SK-N-SH treated with all-trans-retinoic acid at 6 μM for 48 hours (cell line): ENCODE measurements at regions not wholly inside any gene's neighbourhood (a gene's known extent, or its start where the extent isn't known, plus 50 kb on each side); places are given as distances from the start of the nearest gene placed in this dataset.

Source experiments
- ARNTL ChIP-seq: fragments of 450-650 bp; formaldehyde crosslinking; IDR thresholded peaks from 2 replicates; pipeline ENCODE4 v1.5.0; 2020; ENCODE audit warnings: low read depth, mild to moderate bottlenecking, moderate library complexity, borderline replicate concordance
- CSDC2 ChIP-seq: fragments of 250-450 bp; sonication (Bioruptor Pico); IDR thresholded peaks from 2 replicates; pipeline ENCODE4 v1.5.0; 2020; ENCODE audit warnings: mild to moderate bottlenecking, moderate library complexity
- ISL1 ChIP-seq: fragments of 250-450 bp; sonication (Bioruptor Pico); IDR thresholded peaks from 2 replicates; pipeline ENCODE4 v2.1.2; 2022; ENCODE audit warnings: mild to moderate bottlenecking, moderate library complexity
- OSR1 ChIP-seq: fragments of 250-450 bp; sonication (Bioruptor Pico); IDR thresholded peaks from 2 replicates; pipeline ENCODE4 v1.8.0; 2022; ENCODE audit warnings: moderate library complexity, mild to moderate bottlenecking, inconsistent platforms
- PPARA ChIP-seq: fragments of 250-450 bp; sonication (Bioruptor Pico); IDR thresholded peaks from 2 replicates; pipeline ENCODE4 v1.5.0; 2020; ENCODE audit warnings: mild to moderate bottlenecking, borderline replicate concordance
- RARB ChIP-seq: fragments of 250-450 bp; sonication (Bioruptor Pico); IDR thresholded peaks from 2 replicates; pipeline ENCODE4 v1.8.0; 2021; ENCODE audit warnings: mild to moderate bottlenecking, moderate library complexity
- SNAI2 ChIP-seq: fragments of 250-450 bp; sonication (Bioruptor Pico); IDR thresholded peaks from 2 replicates; pipeline ENCODE4 v1.5.0; 2020; ENCODE audit warnings: mild to moderate bottlenecking, moderate library complexity
- TOX ChIP-seq: fragments of 250-450 bp; sonication (Bioruptor Pico); IDR thresholded peaks from 2 replicates; pipeline ENCODE4 v1.8.0; 2021; ENCODE audit warnings: mild to moderate bottlenecking, moderate library complexity, borderline replicate concordance
- ZC3H10 ChIP-seq: fragments of 250-450 bp; sonication (Bioruptor Pico); IDR thresholded peaks from 2 replicates; pipeline ENCODE4 v1.5.1; 2021; ENCODE audit warnings: mild to moderate bottlenecking, moderate library complexity
- ZFP30 ChIP-seq: fragments of 450-650 bp; formaldehyde crosslinking; IDR thresholded peaks from 2 replicates; pipeline ENCODE4 v1.5.0; 2022; ENCODE audit warnings: mild to moderate bottlenecking, moderate library complexity
- ZNF70 ChIP-seq: fragments of 450-650 bp; formaldehyde crosslinking; IDR thresholded peaks from 2 replicates; pipeline ENCODE4 v1.5.0; 2020; ENCODE audit warnings: mild to moderate bottlenecking, moderate library complexity
- TF ChIP-seq, protein P1 (sequence below): fragments of 250-450 bp; sonication (Bioruptor Pico); IDR thresholded peaks from 2 replicates; pipeline ENCODE4 v1.5.1; 2021; ENCODE audit warnings: mild to moderate bottlenecking, moderate library complexity
- TF ChIP-seq, protein P2 (sequence below): fragments of 250-450 bp; sonication (Bioruptor Pico); IDR thresholded peaks from 2 replicates; pipeline ENCODE4 v1.8.0; 2020; ENCODE audit warnings: mild to moderate bottlenecking, moderate library complexity, borderline replicate concordance

DNA sequence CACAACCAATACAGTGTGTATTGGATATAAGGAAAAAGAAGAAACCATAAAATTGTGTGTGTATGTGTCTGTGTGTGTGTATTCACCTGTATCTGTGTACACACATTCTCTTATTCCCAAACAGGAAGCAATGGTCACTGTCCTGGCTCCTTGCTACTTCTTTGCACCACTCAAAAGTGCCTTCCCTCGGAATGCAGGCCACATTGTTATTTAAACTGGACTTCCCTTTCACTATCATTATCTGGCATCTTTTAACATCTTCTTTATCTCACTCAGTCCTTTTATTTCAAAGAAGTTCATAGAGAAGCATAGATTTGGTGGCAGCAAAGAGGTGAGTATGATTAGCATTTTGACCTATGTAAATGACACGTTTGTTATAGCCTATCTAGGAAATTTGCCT lies 803.7 kb downstream of the NCAM2 start:
- TF ChIP-seq TOX (CRISPR knock-in tag) (no peak), ZNF70 (CRISPR knock-in tag) (no peak), PPARA (CRISPR knock-in tag) (no peak), ZFP30 (no peak), SNAI2 (CRISPR knock-in tag) (no peak), CSDC2 (CRISPR knock-in tag) (no peak), ARNTL (CRISPR knock-in tag) (no peak), ISL1 (CRISPR knock-in tag) (no peak), OSR1 (CRISPR knock-in tag) (no peak), ZC3H10 (CRISPR knock-in tag) (no peak), RARB (CRISPR knock-in tag) (no peak)
- TF ChIP-seq, protein P1, sequence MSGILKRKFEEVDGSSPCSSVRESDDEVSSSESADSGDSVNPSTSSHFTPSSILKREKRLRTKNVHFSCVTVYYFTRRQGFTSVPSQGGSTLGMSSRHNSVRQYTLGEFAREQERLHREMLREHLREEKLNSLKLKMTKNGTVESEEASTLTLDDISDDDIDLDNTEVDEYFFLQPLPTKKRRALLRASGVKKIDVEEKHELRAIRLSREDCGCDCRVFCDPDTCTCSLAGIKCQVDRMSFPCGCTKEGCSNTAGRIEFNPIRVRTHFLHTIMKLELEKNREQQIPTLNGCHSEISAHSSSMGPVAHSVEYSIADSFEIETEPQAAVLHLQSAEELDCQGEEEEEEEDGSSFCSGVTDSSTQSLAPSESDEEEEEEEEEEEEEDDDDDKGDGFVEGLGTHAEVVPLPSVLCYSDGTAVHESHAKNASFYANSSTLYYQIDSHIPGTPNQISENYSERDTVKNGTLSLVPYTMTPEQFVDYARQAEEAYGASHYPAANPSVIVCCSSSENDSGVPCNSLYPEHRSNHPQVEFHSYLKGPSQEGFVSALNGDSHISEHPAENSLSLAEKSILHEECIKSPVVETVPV (CRISPR knock-in tag), result no peak
- TF ChIP-seq, protein P2, sequence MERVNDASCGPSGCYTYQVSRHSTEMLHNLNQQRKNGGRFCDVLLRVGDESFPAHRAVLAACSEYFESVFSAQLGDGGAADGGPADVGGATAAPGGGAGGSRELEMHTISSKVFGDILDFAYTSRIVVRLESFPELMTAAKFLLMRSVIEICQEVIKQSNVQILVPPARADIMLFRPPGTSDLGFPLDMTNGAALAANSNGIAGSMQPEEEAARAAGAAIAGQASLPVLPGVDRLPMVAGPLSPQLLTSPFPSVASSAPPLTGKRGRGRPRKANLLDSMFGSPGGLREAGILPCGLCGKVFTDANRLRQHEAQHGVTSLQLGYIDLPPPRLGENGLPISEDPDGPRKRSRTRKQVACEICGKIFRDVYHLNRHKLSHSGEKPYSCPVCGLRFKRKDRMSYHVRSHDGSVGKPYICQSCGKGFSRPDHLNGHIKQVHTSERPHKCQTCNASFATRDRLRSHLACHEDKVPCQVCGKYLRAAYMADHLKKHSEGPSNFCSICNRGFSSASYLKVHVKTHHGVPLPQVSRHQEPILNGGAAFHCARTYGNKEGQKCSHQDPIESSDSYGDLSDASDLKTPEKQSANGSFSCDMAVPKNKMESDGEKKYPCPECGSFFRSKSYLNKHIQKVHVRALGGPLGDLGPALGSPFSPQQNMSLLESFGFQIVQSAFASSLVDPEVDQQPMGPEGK (CRISPR knock-in tag), result no peak
